SK-N-SH treated with all-trans-retinoic acid at 6 μM for 48 hours (cell line): ENCODE measurements at regions not wholly inside any gene's neighbourhood (a gene's known extent, or its start where the extent isn't known, plus 50 kb on each side); places are given as distances from the start of the nearest gene placed in this dataset.

Source experiments
- ATAC-seq: fragments of 200-7000 bp; cut with Tn5 transposase; 3 replicates; pipeline ENCODE4 v1.9.1; 2020; ENCODE audit warnings: mild to moderate bottlenecking, moderate library complexity
- ARNTL ChIP-seq: fragments of 450-650 bp; formaldehyde crosslinking; IDR thresholded peaks from 2 replicates; pipeline ENCODE4 v1.5.0; 2020; ENCODE audit warnings: low read depth, mild to moderate bottlenecking, moderate library complexity, borderline replicate concordance
- BACH2 ChIP-seq: fragments of 250-450 bp; sonication (Bioruptor Pico); IDR thresholded peaks from 2 replicates; pipeline ENCODE4 v1.9.0; 2021; ENCODE audit warnings: mild to moderate bottlenecking, borderline replicate concordance
- CSDC2 ChIP-seq: fragments of 250-450 bp; sonication (Bioruptor Pico); IDR thresholded peaks from 2 replicates; pipeline ENCODE4 v1.5.0; 2020; ENCODE audit warnings: mild to moderate bottlenecking, moderate library complexity
- ESRRG ChIP-seq: fragments of 250-450 bp; sonication (Bioruptor Pico); IDR thresholded peaks from 2 replicates; pipeline ENCODE4 v1.6.1; 2021; ENCODE audit warnings: mild to moderate bottlenecking
- GLIS3 ChIP-seq: fragments of 250-450 bp; sonication (Bioruptor Pico); IDR thresholded peaks from 2 replicates; pipeline ENCODE4 v1.5.0; 2020; ENCODE audit warnings: mild to moderate bottlenecking, moderate library complexity
- ISL1 ChIP-seq: fragments of 250-450 bp; sonication (Bioruptor Pico); IDR thresholded peaks from 2 replicates; pipeline ENCODE4 v2.1.2; 2022; ENCODE audit warnings: mild to moderate bottlenecking, moderate library complexity
- OSR1 ChIP-seq: fragments of 250-450 bp; sonication (Bioruptor Pico); IDR thresholded peaks from 2 replicates; pipeline ENCODE4 v1.8.0; 2022; ENCODE audit warnings: moderate library complexity, mild to moderate bottlenecking, inconsistent platforms
- PPARA ChIP-seq: fragments of 250-450 bp; sonication (Bioruptor Pico); IDR thresholded peaks from 2 replicates; pipeline ENCODE4 v1.5.0; 2020; ENCODE audit warnings: mild to moderate bottlenecking, borderline replicate concordance
- RARB ChIP-seq: fragments of 250-450 bp; sonication (Bioruptor Pico); IDR thresholded peaks from 2 replicates; pipeline ENCODE4 v1.8.0; 2021; ENCODE audit warnings: mild to moderate bottlenecking, moderate library complexity
- TCF4 ChIP-seq: fragments of 250-450 bp; sonication (Bioruptor Pico); IDR thresholded peaks from 2 replicates; pipeline ENCODE4 v1.8.0; 2021; ENCODE audit warnings: mild to moderate bottlenecking, moderate library complexity, borderline replicate concordance
- TOX ChIP-seq: fragments of 250-450 bp; sonication (Bioruptor Pico); IDR thresholded peaks from 2 replicates; pipeline ENCODE4 v1.8.0; 2021; ENCODE audit warnings: mild to moderate bottlenecking, moderate library complexity, borderline replicate concordance
- ZFP3 ChIP-seq: fragments of 250-450 bp; sonication (Bioruptor Pico); IDR thresholded peaks from 2 replicates; pipeline ENCODE4 v1.5.0; 2020; ENCODE audit warnings: mild to moderate bottlenecking, moderate library complexity
- ZFP30 ChIP-seq: fragments of 450-650 bp; formaldehyde crosslinking; IDR thresholded peaks from 2 replicates; pipeline ENCODE4 v1.5.0; 2022; ENCODE audit warnings: mild to moderate bottlenecking, moderate library complexity
- ZNF565 ChIP-seq: fragments of 450-650 bp; formaldehyde crosslinking; conservative IDR thresholded peaks from 2 replicates; pipeline ENCODE4 v1.5.0; 2020; ENCODE audit warnings: low read depth, mild to moderate bottlenecking, moderate library complexity
- ZNF70 ChIP-seq: fragments of 450-650 bp; formaldehyde crosslinking; IDR thresholded peaks from 2 replicates; pipeline ENCODE4 v1.5.0; 2020; ENCODE audit warnings: mild to moderate bottlenecking, moderate library complexity
- ZNF8 ChIP-seq: fragments of 450-650 bp; formaldehyde crosslinking; IDR thresholded peaks from 2 replicates; pipeline ENCODE4 v1.5.0; 2020; ENCODE audit warnings: mild to moderate bottlenecking, moderate library complexity
- TF ChIP-seq, protein P1 (sequence below): fragments of 250-450 bp; sonication (Bioruptor Pico); IDR thresholded peaks from 2 replicates; pipeline ENCODE4 v1.8.0; 2020; ENCODE audit warnings: mild to moderate bottlenecking, moderate library complexity, borderline replicate concordance
- TF ChIP-seq, protein P2 (sequence below): fragments of 250-450 bp; sonication (Bioruptor Pico); IDR thresholded peaks from 2 replicates; pipeline ENCODE4 v1.8.0; 2021; ENCODE audit warnings: low read depth, mild to moderate bottlenecking, moderate library complexity, borderline replicate concordance
- TF ChIP-seq, protein P3 (sequence below): fragments of 250-450 bp; sonication (Bioruptor Pico); IDR thresholded peaks from 2 replicates; pipeline ENCODE4 v1.5.1; 2021; ENCODE audit warnings: mild to moderate bottlenecking, moderate library complexity
- TF ChIP-seq, protein P4 (sequence below): fragments of 250-450 bp; sonication (Bioruptor Pico); IDR thresholded peaks from 2 replicates; pipeline ENCODE4 v1.5.0; 2020; ENCODE audit warnings: mild to moderate bottlenecking, moderate library complexity

- ATAC-seq, result no peak
- TF ChIP-seq PPARA (no peak), ZNF8 (CRISPR knock-in tag) (no peak), ZFP3 (CRISPR knock-in tag) (no peak), GLIS3 (CRISPR knock-in tag) (no peak), ESRRG (CRISPR knock-in tag) (no peak), TCF4 (CRISPR knock-in tag) (no peak), ARNTL (CRISPR knock-in tag) (no peak), ISL1 (CRISPR knock-in tag) (no peak), TOX (CRISPR knock-in tag) (no peak), BACH2 (CRISPR knock-in tag) (no peak), CSDC2 (CRISPR knock-in tag) (no peak)
- TF ChIP-seq, protein P1, sequence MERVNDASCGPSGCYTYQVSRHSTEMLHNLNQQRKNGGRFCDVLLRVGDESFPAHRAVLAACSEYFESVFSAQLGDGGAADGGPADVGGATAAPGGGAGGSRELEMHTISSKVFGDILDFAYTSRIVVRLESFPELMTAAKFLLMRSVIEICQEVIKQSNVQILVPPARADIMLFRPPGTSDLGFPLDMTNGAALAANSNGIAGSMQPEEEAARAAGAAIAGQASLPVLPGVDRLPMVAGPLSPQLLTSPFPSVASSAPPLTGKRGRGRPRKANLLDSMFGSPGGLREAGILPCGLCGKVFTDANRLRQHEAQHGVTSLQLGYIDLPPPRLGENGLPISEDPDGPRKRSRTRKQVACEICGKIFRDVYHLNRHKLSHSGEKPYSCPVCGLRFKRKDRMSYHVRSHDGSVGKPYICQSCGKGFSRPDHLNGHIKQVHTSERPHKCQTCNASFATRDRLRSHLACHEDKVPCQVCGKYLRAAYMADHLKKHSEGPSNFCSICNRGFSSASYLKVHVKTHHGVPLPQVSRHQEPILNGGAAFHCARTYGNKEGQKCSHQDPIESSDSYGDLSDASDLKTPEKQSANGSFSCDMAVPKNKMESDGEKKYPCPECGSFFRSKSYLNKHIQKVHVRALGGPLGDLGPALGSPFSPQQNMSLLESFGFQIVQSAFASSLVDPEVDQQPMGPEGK (CRISPR knock-in tag), result no peak
- TF ChIP-seq, protein P2, sequence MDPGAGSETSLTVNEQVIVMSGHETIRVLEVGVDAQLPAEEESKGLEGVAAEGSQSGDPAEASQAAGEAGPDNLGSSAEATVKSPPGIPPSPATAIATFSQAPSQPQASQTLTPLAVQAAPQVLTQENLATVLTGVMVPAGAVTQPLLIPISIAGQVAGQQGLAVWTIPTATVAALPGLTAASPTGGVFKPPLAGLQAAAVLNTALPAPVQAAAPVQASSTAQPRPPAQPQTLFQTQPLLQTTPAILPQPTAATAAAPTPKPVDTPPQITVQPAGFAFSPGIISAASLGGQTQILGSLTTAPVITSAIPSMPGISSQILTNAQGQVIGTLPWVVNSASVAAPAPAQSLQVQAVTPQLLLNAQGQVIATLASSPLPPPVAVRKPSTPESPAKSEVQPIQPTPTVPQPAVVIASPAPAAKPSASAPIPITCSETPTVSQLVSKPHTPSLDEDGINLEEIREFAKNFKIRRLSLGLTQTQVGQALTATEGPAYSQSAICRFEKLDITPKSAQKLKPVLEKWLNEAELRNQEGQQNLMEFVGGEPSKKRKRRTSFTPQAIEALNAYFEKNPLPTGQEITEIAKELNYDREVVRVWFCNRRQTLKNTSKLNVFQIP (CRISPR knock-in tag), result no peak
- TF ChIP-seq, protein P3, sequence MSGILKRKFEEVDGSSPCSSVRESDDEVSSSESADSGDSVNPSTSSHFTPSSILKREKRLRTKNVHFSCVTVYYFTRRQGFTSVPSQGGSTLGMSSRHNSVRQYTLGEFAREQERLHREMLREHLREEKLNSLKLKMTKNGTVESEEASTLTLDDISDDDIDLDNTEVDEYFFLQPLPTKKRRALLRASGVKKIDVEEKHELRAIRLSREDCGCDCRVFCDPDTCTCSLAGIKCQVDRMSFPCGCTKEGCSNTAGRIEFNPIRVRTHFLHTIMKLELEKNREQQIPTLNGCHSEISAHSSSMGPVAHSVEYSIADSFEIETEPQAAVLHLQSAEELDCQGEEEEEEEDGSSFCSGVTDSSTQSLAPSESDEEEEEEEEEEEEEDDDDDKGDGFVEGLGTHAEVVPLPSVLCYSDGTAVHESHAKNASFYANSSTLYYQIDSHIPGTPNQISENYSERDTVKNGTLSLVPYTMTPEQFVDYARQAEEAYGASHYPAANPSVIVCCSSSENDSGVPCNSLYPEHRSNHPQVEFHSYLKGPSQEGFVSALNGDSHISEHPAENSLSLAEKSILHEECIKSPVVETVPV (CRISPR knock-in tag), result no peak
These were observed 238.7 kb downstream of the GASK1B start for GRCh38 chr4:157934151-157934550.

DNA sequence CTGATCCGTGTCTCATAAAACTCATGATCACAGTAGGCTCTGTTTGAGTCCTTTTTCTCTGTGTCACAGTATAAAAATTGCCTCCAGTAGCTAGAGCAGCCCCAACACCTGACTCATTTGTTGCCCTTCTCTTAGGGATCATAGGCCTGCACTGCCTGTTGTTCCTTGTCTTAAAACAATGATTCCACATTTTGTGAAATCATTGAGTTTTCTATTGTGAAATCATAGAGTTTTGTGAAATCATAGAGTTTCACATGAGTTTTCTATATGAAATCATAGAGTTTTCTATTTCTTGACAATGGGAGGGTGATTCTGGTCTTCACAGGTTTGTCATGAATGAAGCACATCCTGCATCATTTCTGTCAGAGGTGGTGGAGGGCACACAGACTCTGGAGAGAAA, 239.9 kb downstream of the GASK1B start:
- TF ChIP-seq ZNF8 (CRISPR knock-in tag), result no peak
- TF ChIP-seq ZFP30 (CRISPR knock-in tag), result no peak
- TF ChIP-seq ZNF565 (CRISPR knock-in tag), result no peak
- no peak for TF ChIP-seq PPARA
- TF ChIP-seq, protein P2 (CRISPR knock-in tag), result no peak
- TF ChIP-seq, protein P4, sequence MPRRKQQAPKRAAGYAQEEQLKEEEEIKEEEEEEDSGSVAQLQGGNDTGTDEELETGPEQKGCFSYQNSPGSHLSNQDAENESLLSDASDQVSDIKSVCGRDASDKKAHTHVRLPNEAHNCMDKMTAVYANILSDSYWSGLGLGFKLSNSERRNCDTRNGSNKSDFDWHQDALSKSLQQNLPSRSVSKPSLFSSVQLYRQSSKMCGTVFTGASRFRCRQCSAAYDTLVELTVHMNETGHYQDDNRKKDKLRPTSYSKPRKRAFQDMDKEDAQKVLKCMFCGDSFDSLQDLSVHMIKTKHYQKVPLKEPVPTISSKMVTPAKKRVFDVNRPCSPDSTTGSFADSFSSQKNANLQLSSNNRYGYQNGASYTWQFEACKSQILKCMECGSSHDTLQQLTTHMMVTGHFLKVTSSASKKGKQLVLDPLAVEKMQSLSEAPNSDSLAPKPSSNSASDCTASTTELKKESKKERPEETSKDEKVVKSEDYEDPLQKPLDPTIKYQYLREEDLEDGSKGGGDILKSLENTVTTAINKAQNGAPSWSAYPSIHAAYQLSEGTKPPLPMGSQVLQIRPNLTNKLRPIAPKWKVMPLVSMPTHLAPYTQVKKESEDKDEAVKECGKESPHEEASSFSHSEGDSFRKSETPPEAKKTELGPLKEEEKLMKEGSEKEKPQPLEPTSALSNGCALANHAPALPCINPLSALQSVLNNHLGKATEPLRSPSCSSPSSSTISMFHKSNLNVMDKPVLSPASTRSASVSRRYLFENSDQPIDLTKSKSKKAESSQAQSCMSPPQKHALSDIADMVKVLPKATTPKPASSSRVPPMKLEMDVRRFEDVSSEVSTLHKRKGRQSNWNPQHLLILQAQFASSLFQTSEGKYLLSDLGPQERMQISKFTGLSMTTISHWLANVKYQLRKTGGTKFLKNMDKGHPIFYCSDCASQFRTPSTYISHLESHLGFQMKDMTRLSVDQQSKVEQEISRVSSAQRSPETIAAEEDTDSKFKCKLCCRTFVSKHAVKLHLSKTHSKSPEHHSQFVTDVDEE (CRISPR knock-in tag), result no peak
- TF ChIP-seq ZNF70 (CRISPR knock-in tag), result no peak
- TF ChIP-seq OSR1 (CRISPR knock-in tag), result no peak
- TF ChIP-seq, protein P1 (CRISPR knock-in tag), result no peak
- no peak for TF ChIP-seq RARB (CRISPR knock-in tag)
- no peak for ATAC-seq
